SU-DHL-6 (cell line): ENCODE measurements at regions not wholly inside any gene's neighbourhood (a gene's known extent, or its start where the extent isn't known, plus 50 kb on each side); places are given as distances from the start of the nearest gene placed in this dataset.
"Not testable (repeated sequence)": the region's sequence is repeated elsewhere in the genome, so short reads cannot be mapped to it uniquely, and the experiment has no call there.

Source experiments
- H2AFZ ChIP-seq: fragments of 200-600 bp; sonication (generic); 2 replicates; pipeline ENCODE4 v1.6.1; 2014; ENCODE audit warnings: low read depth, mild to moderate bottlenecking, moderate library complexity, mixed read lengths, antibody characterized with exemption, low read length; ENCODE audit not compliant: severe bottlenecking
- H3F3A ChIP-seq: fragments of 200-600 bp; shearing (Covaris generic); 2 replicates; pipeline ENCODE4 v1.6.0; 2016; ENCODE audit warnings: antibody characterized with exemption, mild to moderate bottlenecking; ENCODE audit not compliant: insufficient read depth
- H3K27ac ChIP-seq: fragments of 200-600 bp; sonication (generic); 2 replicates; pipeline ENCODE4 v1.5.1; 2016; ENCODE audit warnings: low read depth, mild to moderate bottlenecking, low read length, moderate library complexity, mixed read lengths
- H3K27me3 ChIP-seq: fragments of 200-600 bp; sonication (generic), shearing (Covaris generic); 2 replicates; pipeline ENCODE4 v1.6.0; 2014; ENCODE audit warnings: mild to moderate bottlenecking, low read length
- H3K36me3 ChIP-seq: fragments of 200-600 bp; sonication (generic); 2 replicates; pipeline ENCODE4 v1.6.1; 2014; ENCODE audit warnings: mild to moderate bottlenecking, low read length, mixed read lengths
- H3K4me2 ChIP-seq: fragments of 300-600, 200-600 bp; shearing (Covaris generic), sonication (generic); 2 replicates; pipeline ENCODE4 v1.6.0; 2014; ENCODE audit warnings: low read length, low read depth, mild to moderate bottlenecking; ENCODE audit not compliant: poor library complexity, severe bottlenecking
- H3K4me3 ChIP-seq: fragments of 200-600 bp; sonication (generic); 2 replicates; pipeline ENCODE4 v1.5.1; 2014; ENCODE audit warnings: antibody characterized with exemption, low read length, mild to moderate bottlenecking, mixed read lengths; ENCODE audit not compliant: insufficient read depth, poor library complexity, severe bottlenecking
- H3K79me2 ChIP-seq: fragments of 200-600 bp; sonication (generic); 2 replicates; pipeline ENCODE4 v1.6.1; 2014; ENCODE audit warnings: mild to moderate bottlenecking, low read length, moderate library complexity; ENCODE audit not compliant: insufficient read depth
- H3K9ac ChIP-seq: fragments of 200-600 bp; sonication (generic); 2 replicates; pipeline ENCODE4 v1.7.0; 2014; ENCODE audit warnings: mild to moderate bottlenecking, low read length
- H3K9me2 ChIP-seq: fragments of 200-600 bp; sonication (generic); replicated peaks from 2 replicates; pipeline ENCODE4 v1.6.1; 2014; ENCODE audit warnings: low read length; ENCODE audit not compliant: insufficient read depth
- H3K9me3 ChIP-seq: fragments of 200-600 bp; sonication (generic); 2 replicates; pipeline ENCODE4 v1.6.1; 2014; ENCODE audit warnings: low read length, mixed read lengths; ENCODE audit not compliant: insufficient read depth
- H4K20me1 ChIP-seq: fragments of 200-600 bp; sonication (generic); 2 replicates; pipeline ENCODE4 v1.6.1; 2014; ENCODE audit warnings: low read depth, mild to moderate bottlenecking, antibody characterized with exemption, low read length, moderate library complexity, mixed read lengths
- EZH2phosphoT487 ChIP-seq: fragments of 200-600 bp; sonication (generic), shearing (Covaris generic); conservative IDR thresholded peaks from 2 replicates; pipeline ENCODE4 v1.6.1; 2018; ENCODE audit warnings: mild to moderate bottlenecking, antibody characterized with exemption, low read length, moderate library complexity, mixed read lengths
- TF ChIP-seq, protein P1 (sequence below): fragments of 200-600 bp; sonication (generic); IDR thresholded peaks from one replicate; pipeline ENCODE4 v1.5.1; 2017; ENCODE audit warnings: antibody characterized with exemption, mild to moderate bottlenecking, low read length, moderate library complexity; ENCODE audit not compliant: insufficient read depth, poor library complexity, severe bottlenecking

DNA sequence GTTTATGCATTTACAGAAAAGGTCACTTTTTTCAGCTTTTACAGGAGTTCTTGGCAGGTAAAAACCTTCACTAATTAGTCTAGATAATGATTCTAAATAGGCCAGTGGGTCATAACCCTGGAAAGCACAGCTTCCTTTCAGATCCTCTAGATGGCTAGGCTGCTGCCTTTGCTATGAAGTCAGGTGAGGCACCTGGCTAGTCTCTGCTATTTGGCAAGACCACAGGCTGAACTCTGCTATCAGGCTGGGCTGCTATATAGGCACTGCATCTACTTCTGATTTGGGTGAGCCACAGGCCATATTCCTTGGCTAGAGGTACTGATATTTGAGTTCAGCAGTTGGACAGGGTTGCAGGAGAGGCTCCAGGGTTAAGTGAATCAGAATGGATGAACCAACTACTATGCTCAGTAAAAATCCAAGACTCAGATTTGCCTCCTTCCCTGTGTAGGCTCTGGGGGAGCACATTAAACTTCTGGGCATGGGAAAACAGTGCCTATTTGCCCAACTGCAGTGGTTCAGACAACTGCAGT, 665.7 kb upstream of the TBL1XR1 start:
- no peaks in the 10 kb centered on the region for H3F3A ChIP-seq
- H3K4me3 ChIP-seq = no peak overlapping the region
- no peaks in the 10 kb centered on the region for H3K9me2 ChIP-seq
- no peaks in the 10 kb centered on the region for H3K9me3 ChIP-seq
- no peak for TF ChIP-seq EZH2phosphoT487
- TF ChIP-seq, protein P1, sequence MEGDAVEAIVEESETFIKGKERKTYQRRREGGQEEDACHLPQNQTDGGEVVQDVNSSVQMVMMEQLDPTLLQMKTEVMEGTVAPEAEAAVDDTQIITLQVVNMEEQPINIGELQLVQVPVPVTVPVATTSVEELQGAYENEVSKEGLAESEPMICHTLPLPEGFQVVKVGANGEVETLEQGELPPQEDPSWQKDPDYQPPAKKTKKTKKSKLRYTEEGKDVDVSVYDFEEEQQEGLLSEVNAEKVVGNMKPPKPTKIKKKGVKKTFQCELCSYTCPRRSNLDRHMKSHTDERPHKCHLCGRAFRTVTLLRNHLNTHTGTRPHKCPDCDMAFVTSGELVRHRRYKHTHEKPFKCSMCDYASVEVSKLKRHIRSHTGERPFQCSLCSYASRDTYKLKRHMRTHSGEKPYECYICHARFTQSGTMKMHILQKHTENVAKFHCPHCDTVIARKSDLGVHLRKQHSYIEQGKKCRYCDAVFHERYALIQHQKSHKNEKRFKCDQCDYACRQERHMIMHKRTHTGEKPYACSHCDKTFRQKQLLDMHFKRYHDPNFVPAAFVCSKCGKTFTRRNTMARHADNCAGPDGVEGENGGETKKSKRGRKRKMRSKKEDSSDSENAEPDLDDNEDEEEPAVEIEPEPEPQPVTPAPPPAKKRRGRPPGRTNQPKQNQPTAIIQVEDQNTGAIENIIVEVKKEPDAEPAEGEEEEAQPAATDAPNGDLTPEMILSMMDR = no peak
- no peak overlapping the region for H2AFZ ChIP-seq
- H4K20me1 ChIP-seq = no peaks in the 10 kb centered on the region
- H3K27me3 ChIP-seq = no peaks in the 10 kb centered on the region
- no peak overlapping the region for H3K4me2 ChIP-seq
- H3K36me3 ChIP-seq = no peaks in the 10 kb centered on the region
- H3K9ac ChIP-seq = no peak overlapping the region
- H3K27ac ChIP-seq = no peak overlapping the region
- H3K79me2 ChIP-seq = no peaks in the 10 kb centered on the region

DNA sequence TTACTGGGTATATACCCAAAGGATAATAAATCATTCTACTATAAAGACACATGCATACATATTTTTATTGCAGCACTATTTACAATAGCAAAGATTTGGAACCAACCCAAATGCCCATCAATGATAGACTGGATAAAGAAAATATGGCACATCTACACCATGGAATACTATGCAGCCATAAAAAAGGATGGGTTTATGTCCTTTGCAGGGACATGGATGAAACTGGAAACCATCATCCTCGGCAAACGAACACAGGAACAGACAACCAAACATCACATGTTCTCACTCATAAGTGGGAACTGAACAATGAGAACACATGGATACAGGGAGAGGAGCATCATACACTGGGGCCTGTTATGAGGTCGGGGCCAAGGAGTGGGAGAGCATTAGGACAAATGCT, 665.0 kb upstream of the KCNMB2 start:
- not testable (repeated sequence) for H3F3A ChIP-seq, H3K9me3 ChIP-seq, H3K27me3 ChIP-seq, H3K36me3 ChIP-seq, H2AFZ ChIP-seq, H3K9me2 ChIP-seq, H3K4me3 ChIP-seq, H3K79me2 ChIP-seq, H3K4me2 ChIP-seq, H3K27ac ChIP-seq, H4K20me1 ChIP-seq, H3K9ac ChIP-seq

DNA sequence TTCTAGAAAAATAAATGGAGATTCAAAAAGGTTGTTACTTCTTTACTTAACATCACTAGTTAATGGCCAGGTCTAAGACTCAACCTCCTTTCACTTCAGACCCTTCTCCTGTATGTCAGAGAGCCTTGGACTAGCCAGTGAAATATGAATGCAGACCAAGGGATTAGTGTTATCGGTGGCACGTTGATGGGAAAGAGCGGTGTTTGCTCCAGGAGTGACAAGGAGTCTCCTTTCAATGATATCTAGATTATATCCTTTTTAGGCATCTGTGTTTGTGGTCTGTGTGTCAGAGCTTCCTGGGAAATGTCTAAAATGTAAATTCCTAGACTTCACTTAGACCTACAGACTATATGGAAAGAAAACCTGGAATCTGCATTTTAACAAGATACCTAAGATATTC, 658.0 kb upstream of the KCNMB2 start:
- Histone ChIP-seq H2AFZ (no peak overlapping the region), H3K9me2 (no peaks in the 10 kb centered on the region), H3F3A (no peaks in the 10 kb centered on the region), H3K9me3 (no peaks in the 10 kb centered on the region), H3K4me3 (no peak overlapping the region), H3K79me2 (no peaks in the 10 kb centered on the region), H3K4me2 (no peak overlapping the region), H3K9ac (no peak overlapping the region), H3K36me3 (no peaks in the 10 kb centered on the region), H3K27me3 (no peaks in the 10 kb centered on the region), H4K20me1 (no peaks in the 10 kb centered on the region), H3K27ac (no peak overlapping the region)
- no peak for TF ChIP-seq EZH2phosphoT487
- TF ChIP-seq, protein P1 = no peak

DNA sequence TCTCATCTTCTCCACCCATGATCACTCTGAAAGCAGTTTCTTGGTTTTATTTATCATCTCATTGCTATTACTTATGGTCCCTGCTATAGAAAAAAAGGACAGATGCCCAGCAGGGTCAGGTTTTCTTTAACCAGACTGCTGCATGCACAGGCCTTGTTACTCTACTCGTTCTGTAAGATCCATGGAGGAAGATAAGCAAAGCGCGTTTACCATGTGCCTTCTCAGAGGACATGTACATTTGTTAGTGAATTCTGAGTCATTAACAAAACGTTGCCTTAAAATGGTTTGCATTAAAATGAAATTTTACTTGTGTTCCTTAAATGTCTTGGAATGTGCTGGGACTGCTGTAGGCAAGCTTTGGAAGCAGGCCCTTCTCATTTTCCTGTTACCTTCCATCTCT, 657.3 kb upstream of the KCNMB2 start:
- Histone ChIP-seq H3K4me3 (no peak overlapping the region), H3K4me2 (no peak overlapping the region), H3F3A (no peaks in the 10 kb centered on the region), H3K9me3 (no peaks in the 10 kb centered on the region), H3K79me2 (no peaks in the 10 kb centered on the region), H3K9ac (no peak overlapping the region), H4K20me1 (no peaks in the 10 kb centered on the region), H3K27ac (no peak overlapping the region), H3K27me3 (no peaks in the 10 kb centered on the region), H3K36me3 (no peaks in the 10 kb centered on the region), H2AFZ (no peak overlapping the region), H3K9me2 (no peaks in the 10 kb centered on the region)
- no peak for TF ChIP-seq EZH2phosphoT487
